Lung (tissue), 11 donors: ENCODE measurements at regions not wholly inside any gene's neighbourhood (a gene's known extent, or its start where the extent isn't known, plus 50 kb on each side); places are given as distances from the start of the nearest gene placed in this dataset.
A peak's percentile ranks its signal among the peaks of the same experiment; 100 is the strongest.

Experiments used
- ATAC-seq: fragments of 200-7000 bp; cut with Tn5 transposase; one replicate; pipeline ENCODE4 v1.9.1; 2020; ENCODE audit warnings: moderate number of reproducible peaks; ENCODE audit not compliant: insufficient read depth, low FRiP score
- DNase-seq, 3 donors: peaks; one replicate each; pipeline ENCODE4 v3.0.0-alpha.2; 2013 to 2017
- H3K27ac ChIP-seq, 2 donors: one replicate each; pipeline ENCODE4 v1.5.1; 2013; ENCODE audit warnings: mild to moderate bottlenecking in 2 of 2, moderate library complexity in 2 of 2, control low read depth in 1 of 2, inconsistent platforms in 1 of 2, low read depth in 1 of 2, low read length in 1 of 2
- H3K27me3 ChIP-seq, 3 donors: one replicate each; pipeline ENCODE4 v1.5.1; 2013; ENCODE audit warnings: low read length in 2 of 3; ENCODE audit not compliant: control insufficient read depth in 3 of 3, insufficient read depth in 3 of 3
- H3K36me3 ChIP-seq, 4 donors: one replicate each; pipeline ENCODE4 v1.5.1; 2013; ENCODE audit warnings: low read length in 4 of 4, mild to moderate bottlenecking in 1 of 4, moderate library complexity in 1 of 4; ENCODE audit not compliant: control insufficient read depth in 4 of 4, insufficient read depth in 4 of 4
- H3K4me1 ChIP-seq, 5 donors: one replicate each; pipeline ENCODE4 v1.5.1; 2013; ENCODE audit warnings: low read length in 5 of 5, mild to moderate bottlenecking in 2 of 5, moderate library complexity in 1 of 5; ENCODE audit not compliant: control insufficient read depth in 5 of 5, insufficient read depth in 5 of 5
- H3K4me3 ChIP-seq: one replicate; pipeline ENCODE4 v1.5.1; 2013; ENCODE audit warnings: mild to moderate bottlenecking, control low read depth, moderate library complexity
- H3K9ac ChIP-seq, 2 donors: one replicate each; pipeline ENCODE4 v1.5.1; 2013; ENCODE audit warnings: low read length in 2 of 2, control low read depth in 1 of 2; ENCODE audit not compliant: insufficient read depth in 1 of 2
- H3K9me3 ChIP-seq, 4 donors: one replicate each; pipeline ENCODE4 v1.5.1; 2013; ENCODE audit warnings: low read length in 3 of 4, mild to moderate bottlenecking in 1 of 4, moderate library complexity in 1 of 4; ENCODE audit not compliant: control insufficient read depth in 4 of 4, insufficient read depth in 3 of 4
- WGBS, 2 donors: extraction: QIAGEN DNeasy Blood & Tissue Kit; methylation state at CpG; one replicate each; pipeline ENCODE4 v1.1.7; 2013; 5-methylcytosine and 5-hydroxymethylcytosine counted together
- TF ChIP-seq, protein P1 (sequence below): IDR thresholded peaks from 2 replicates; pipeline ENCODE4 v1.5.1; 2012; ENCODE audit warnings: mild to moderate bottlenecking; ENCODE audit errors: control extremely low read depth, extremely low read depth
- donor health status: control.
- donor health status: control.
- donor health status: Bipolar disorder and iron deficiency.
- donor health status: healthy.
- donor health status: DM: yes; HTN: yes; CAD: no.

DNA sequence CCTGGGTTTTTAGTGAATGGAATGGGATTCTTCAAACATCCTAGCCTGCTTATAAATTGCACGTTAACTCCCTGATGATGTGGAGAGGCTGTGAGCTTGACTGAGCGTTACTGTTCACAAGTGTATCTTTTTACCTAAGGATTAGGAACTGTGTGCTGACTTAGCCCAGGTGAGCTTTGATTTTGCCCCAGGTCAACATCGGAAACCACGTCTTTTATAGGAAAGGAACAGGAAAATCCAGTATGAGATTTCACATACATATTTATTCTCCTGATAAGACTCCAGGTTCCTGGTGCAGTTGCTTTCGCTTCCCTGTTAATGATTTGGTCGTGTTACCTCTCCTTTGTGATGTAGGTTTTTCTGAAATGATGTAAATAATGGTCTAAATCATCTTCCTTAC, 103.2 kb upstream of the BASP1 start:
- WGBS, 2 donors = 57 to 75% methylated on average over 6 of the region's 6 CpGs
- ATAC-seq (no peak), DNase-seq (peak in 2 of 3 donors; percentile 31 to 65)
- no peaks in the 10 kb centered on the region for H3K36me3 ChIP-seq
- H3K27me3 ChIP-seq = no peaks in the 10 kb centered on the region
- H3K4me3 ChIP-seq = no peak overlapping the region
- peaks cover 0 to 21% (median 8%) of the 10 kb centered on the region in 5 donors for H3K4me1 ChIP-seq
- no peak overlapping the region for H3K9ac ChIP-seq
- no peak overlapping the region for H3K27ac ChIP-seq
- TF ChIP-seq, protein P1, sequence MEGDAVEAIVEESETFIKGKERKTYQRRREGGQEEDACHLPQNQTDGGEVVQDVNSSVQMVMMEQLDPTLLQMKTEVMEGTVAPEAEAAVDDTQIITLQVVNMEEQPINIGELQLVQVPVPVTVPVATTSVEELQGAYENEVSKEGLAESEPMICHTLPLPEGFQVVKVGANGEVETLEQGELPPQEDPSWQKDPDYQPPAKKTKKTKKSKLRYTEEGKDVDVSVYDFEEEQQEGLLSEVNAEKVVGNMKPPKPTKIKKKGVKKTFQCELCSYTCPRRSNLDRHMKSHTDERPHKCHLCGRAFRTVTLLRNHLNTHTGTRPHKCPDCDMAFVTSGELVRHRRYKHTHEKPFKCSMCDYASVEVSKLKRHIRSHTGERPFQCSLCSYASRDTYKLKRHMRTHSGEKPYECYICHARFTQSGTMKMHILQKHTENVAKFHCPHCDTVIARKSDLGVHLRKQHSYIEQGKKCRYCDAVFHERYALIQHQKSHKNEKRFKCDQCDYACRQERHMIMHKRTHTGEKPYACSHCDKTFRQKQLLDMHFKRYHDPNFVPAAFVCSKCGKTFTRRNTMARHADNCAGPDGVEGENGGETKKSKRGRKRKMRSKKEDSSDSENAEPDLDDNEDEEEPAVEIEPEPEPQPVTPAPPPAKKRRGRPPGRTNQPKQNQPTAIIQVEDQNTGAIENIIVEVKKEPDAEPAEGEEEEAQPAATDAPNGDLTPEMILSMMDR = no peak
- no peaks in the 10 kb centered on the region for H3K9me3 ChIP-seq

DNA sequence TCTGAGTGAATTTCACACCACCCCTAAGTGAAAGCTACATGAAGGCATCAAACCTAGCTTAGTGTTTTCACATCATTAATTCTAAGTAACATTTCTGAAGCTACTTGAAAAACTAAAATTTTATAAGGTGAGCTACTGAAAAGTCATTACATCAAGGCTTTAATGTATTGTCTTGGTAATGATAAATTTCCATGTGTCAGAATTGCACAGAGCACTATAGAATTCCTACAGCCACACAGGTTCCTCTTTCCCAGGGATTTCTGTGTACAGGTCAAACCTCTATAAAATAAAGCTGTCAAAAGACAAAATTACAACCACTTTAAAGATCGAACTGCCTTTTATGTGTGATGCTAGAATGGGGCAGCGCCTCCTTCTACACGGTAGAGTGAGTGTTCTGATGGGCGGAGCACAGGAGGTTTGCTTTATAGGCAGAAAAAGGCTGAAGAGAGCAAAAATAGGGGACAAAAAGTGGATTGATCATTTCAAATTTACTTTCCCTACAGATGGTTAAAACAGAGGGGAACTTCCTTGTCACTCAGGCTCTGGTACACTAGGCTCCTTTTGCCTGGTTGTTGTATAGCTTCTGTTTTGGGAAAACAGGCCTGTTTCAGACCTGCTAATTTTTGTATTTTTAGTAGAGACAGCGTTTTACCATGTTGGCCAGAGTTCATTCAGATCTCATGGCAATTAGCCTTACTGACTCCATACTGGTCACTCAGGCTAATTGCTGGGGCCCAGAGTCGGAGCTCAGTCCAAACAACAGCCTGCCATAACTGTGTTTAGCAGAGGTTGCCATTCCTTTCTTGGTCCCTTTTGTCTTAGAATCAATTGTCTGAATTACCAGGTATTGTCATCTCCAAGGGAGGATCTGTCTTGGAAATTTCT, 102.5 kb upstream of the BASP1 start:
- Histone ChIP-seq H3K9ac (no peak overlapping the region), H3K27me3 (no peaks in the 10 kb centered on the region), H3K27ac (no peak overlapping the region), H3K9me3 (no peaks in the 10 kb centered on the region), H3K36me3 (no peaks in the 10 kb centered on the region), H3K4me3 (no peak overlapping the region), H3K4me1 (peaks cover 0 to 19% (median 5%) of the 10 kb centered on the region in 5 donors)
- ATAC-seq (no peak), DNase-seq (no peak)
- WGBS, 2 donors = 84 to 85% methylated on average over 6 of the region's 6 CpGs
- TF ChIP-seq, protein P1 = no peak

DNA sequence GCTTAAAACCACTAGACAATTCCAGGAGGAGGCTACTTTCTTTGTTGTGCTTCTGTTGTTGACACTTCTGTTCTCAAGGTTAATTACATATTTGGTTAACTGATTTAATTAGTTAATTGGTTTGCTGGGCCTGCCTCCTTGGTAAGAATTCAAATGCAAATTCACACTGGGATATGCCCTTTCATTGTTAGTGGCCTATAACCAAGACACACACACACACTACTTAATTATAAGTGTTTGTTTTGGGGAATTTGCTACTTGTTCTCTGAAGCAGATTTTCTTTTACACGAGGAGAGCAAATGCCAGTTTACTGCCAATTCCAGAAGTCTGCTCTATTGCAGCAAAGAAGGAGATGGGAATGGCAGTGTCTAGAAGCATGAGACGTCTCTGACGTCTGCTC, 101.6 kb upstream of the BASP1 start:
- Histone ChIP-seq H3K9me3 (no peaks in the 10 kb centered on the region), H3K27me3 (no peaks in the 10 kb centered on the region), H3K36me3 (no peaks in the 10 kb centered on the region), H3K27ac (no peak overlapping the region), H3K4me1 (peaks cover 0 to 16% (median 5%) of the 10 kb centered on the region in 5 donors), H3K9ac (no peak overlapping the region), H3K4me3 (no peak overlapping the region)
- DNase-seq = no peak
- no peak for ATAC-seq
- 75 to 82% methylated on average over 3 of the region's 3 CpGs for WGBS, 2 donors
- TF ChIP-seq, protein P1 = no peak
